ENCODE measurements at regions not wholly inside any gene's neighbourhood (a gene's known extent, or its start where the extent isn't known, plus 50 kb on each side); places are given as distances from the start of the nearest gene placed in this dataset.

DNA sequence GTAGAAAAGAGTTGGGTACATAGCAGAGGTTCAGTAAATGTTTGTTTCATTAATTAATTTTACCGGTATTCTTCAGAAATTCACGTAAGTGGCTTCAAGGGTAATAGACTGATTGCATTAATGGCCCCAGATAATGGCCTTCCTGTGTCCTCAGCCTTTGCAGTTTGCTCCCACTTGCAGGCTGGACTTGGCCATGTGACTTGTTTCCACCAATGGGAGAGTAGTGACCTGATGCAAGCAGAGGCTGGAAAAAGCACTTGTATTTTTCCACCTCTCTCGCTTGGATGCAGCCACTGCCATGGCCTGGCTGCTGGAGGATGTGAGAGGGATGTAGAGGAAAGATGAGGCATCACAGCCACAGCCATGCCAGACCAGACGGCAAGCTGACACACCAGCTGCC is 480.9 kb downstream of the CDK5RAP2 start:
- Histone ChIP-seq H3K4me1 (no peaks in the 10 kb centered on the region), H3K27ac (no peak overlapping the region), H3K4me3 (no peak overlapping the region), H3K27me3 (replicated peaks in 1 of 7) (no peaks in the 10 kb centered on the region), H3K36me3 (no peaks in the 10 kb centered on the region), H3K9me3 (no peaks in the 10 kb centered on the region)
- intact Hi-C loops (cut with DNase I; ENCODE audit: low total_unique reads): no loop called here
- no peak for TF ChIP-seq POLR2A (IDR thresholded peaks at IDR 0.05)
- TF ChIP-seq POLR2AphosphoS5 (IDR thresholded peaks at IDR 0.05): no peak
- TF ChIP-seq, protein P1, sequence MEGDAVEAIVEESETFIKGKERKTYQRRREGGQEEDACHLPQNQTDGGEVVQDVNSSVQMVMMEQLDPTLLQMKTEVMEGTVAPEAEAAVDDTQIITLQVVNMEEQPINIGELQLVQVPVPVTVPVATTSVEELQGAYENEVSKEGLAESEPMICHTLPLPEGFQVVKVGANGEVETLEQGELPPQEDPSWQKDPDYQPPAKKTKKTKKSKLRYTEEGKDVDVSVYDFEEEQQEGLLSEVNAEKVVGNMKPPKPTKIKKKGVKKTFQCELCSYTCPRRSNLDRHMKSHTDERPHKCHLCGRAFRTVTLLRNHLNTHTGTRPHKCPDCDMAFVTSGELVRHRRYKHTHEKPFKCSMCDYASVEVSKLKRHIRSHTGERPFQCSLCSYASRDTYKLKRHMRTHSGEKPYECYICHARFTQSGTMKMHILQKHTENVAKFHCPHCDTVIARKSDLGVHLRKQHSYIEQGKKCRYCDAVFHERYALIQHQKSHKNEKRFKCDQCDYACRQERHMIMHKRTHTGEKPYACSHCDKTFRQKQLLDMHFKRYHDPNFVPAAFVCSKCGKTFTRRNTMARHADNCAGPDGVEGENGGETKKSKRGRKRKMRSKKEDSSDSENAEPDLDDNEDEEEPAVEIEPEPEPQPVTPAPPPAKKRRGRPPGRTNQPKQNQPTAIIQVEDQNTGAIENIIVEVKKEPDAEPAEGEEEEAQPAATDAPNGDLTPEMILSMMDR (IDR thresholded peaks at IDR 0.05 in 8 of 11, conservative IDR thresholded peaks at IDR 0.05 in 3 of 11): no peak
- 80 to 92% (median 85%) methylated on average over 4 of the region's 4 CpGs for WGBS, 5 donors
- DNase-seq: no peak

DNA sequence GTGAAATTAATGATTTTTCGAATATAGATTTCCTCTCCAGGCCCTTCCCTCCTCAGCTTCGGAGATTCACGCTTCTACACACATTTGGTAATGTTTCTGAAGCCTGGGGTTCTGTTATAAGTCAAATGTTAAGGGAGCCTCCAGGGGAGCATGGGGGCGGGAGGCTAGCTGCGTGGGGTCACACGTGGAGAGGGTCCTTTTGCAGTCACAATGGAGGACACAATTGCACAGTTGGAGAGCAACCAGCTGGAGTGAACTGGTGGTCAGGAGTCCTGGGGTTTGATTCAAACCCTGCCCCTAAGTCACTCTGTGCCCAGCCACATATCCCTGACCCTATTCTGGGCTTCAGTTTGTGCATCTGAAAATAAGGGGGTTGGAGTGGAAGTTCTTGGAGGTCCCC is 481.4 kb downstream of the CDK5RAP2 start:
- no peak overlapping the region for H3K4me3 ChIP-seq
- H3K9me3 ChIP-seq: no peaks in the 10 kb centered on the region
- H3K27me3 ChIP-seq (replicated peaks in 1 of 7): no peaks in the 10 kb centered on the region
- TF ChIP-seq POLR2A (IDR thresholded peaks at IDR 0.05) (no peak), POLR2AphosphoS5 (IDR thresholded peaks at IDR 0.05) (no peak)
- TF ChIP-seq, protein P1 (IDR thresholded peaks at IDR 0.05 in 8 of 11, conservative IDR thresholded peaks at IDR 0.05 in 3 of 11): no peak
- 52 to 73% (median 59%) methylated on average over 6 of the region's 6 CpGs for WGBS, 5 donors
- no peaks in the 10 kb centered on the region for H3K36me3 ChIP-seq
- no peak for DNase-seq
- intact Hi-C loops (cut with DNase I; ENCODE audit: low total_unique reads): no loop called here
- H3K27ac ChIP-seq: no peak overlapping the region
- no peaks in the 10 kb centered on the region for H3K4me1 ChIP-seq

DNA sequence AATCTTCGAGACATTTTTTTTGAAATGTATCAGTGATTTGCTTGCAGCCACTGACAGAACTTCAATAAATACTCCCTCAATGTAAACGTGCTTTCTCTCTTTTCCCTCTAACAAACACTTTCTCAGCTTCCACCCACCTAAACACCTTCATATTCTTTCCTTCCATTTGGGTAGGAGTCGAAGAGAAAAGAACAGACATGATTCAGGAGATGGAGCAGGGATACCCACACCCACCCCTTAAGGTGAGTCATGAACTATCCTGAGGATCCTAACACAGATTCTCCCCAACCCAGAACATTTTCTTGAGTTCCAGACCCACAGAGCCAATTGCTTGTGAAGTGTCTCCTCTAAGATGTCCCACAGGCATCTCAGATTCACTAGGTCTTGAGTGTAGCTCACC is 488.8 kb downstream of the CDK5RAP2 start:
- Histone ChIP-seq H3K27ac (no peak overlapping the region), H3K9me3 (peaks cover 0 to 13% (median 6%) of the 10 kb centered on the region in 8 donors), H3K27me3 (replicated peaks in 1 of 7) (no peaks in the 10 kb centered on the region), H3K4me3 (no peak overlapping the region), H3K36me3 (no peaks in the 10 kb centered on the region), H3K4me1 (no peaks in the 10 kb centered on the region)
- intact Hi-C loops (cut with DNase I; ENCODE audit: low total_unique reads): no loop called here
- no peak for DNase-seq
- WGBS, 5 donors: 49 to 70% (median 57%) methylated on average over 3 of the region's 3 CpGs
- TF ChIP-seq, protein P1 (IDR thresholded peaks at IDR 0.05 in 8 of 11, conservative IDR thresholded peaks at IDR 0.05 in 3 of 11): no peak
- TF ChIP-seq POLR2AphosphoS5 (IDR thresholded peaks at IDR 0.05) (no peak), POLR2A (IDR thresholded peaks at IDR 0.05) (no peak)

DNA sequence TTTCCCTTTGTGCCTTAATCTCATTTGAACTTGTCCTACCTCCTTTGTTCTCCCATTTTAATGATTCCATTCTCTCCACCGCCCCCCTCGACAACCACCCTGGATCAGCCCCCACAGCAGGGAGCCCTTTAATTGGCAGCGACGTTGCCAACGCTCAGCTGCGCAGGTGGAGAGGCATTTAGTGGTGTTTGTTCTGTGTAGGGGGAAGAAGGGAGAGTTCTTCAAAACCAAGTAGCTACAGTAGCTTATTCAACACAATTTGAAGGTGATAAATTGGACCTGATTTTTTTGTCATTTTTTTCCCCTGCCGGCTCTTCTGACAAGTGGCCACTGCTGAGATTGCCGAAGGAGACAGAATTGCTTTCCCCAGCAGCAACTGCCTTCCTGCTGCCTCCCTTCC is 499.1 kb downstream of the CDK5RAP2 start:
- Histone ChIP-seq H3K4me1 (no peaks in the 10 kb centered on the region), H3K4me3 (no peak overlapping the region), H3K9me3 (peaks cover 0 to 32% (median 18%) of the 10 kb centered on the region in 8 donors), H3K27me3 (replicated peaks in 1 of 7) (peaks cover 0 to 6% (median 0%) of the 10 kb centered on the region in 7 donors), H3K27ac (no peak overlapping the region), H3K36me3 (no peaks in the 10 kb centered on the region)
- intact Hi-C loops (cut with DNase I; ENCODE audit: low total_unique reads): no loop called here
- no peak for DNase-seq
- TF ChIP-seq POLR2AphosphoS5 (IDR thresholded peaks at IDR 0.05) (no peak), POLR2A (IDR thresholded peaks at IDR 0.05) (no peak)
- 29 to 39% (median 35%) methylated on average over 8 of the region's 8 CpGs for WGBS, 5 donors

DNA sequence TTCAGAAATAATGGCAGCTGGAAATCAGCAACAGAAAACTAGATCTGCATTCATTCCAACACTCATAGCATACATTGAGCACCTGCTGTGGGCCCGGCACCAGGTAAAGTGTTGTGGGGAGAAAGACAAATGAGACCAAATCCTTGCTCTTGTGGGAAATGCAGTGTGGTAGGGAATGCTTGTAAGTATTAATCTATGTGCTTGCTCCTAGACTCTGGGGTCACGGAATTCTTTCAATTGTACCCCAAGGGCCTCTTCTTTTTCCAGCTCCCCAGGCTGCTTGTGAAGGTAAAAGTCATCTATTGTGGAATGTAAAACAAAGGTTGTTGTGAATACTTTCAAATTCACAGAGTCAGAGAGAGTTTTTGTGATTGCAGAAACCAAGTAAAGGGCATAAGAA is 501.9 kb downstream of the CDK5RAP2 start:
- intact Hi-C loops (cut with DNase I; ENCODE audit: low total_unique reads): no loop called here
- Histone ChIP-seq H3K27ac (no peak overlapping the region), H3K4me3 (no peak overlapping the region), H3K4me1 (no peaks in the 10 kb centered on the region), H3K9me3 (peaks cover 0 to 5% (median 0%) of the 10 kb centered on the region in 8 donors), H3K36me3 (no peaks in the 10 kb centered on the region), H3K27me3 (replicated peaks in 1 of 7) (peaks cover 0 to 6% (median 0%) of the 10 kb centered on the region in 7 donors)
- no peak for TF ChIP-seq POLR2A (IDR thresholded peaks at IDR 0.05)
- TF ChIP-seq, protein P1 (IDR thresholded peaks at IDR 0.05 in 8 of 11, conservative IDR thresholded peaks at IDR 0.05 in 3 of 11): no peak
- TF ChIP-seq POLR2AphosphoS5 (IDR thresholded peaks at IDR 0.05): no peak
- DNase-seq: no peak
- WGBS, 5 donors: 74 to 96% (median 89%) methylated on average over 2 of the region's 2 CpGs

Data from spleen (tissue), 11 donors.